ENCODE measurements at regions not wholly inside any gene's neighbourhood (a gene's known extent, or its start where the extent isn't known, plus 50 kb on each side); places are given as distances from the start of the nearest gene placed in this dataset.

DNA sequence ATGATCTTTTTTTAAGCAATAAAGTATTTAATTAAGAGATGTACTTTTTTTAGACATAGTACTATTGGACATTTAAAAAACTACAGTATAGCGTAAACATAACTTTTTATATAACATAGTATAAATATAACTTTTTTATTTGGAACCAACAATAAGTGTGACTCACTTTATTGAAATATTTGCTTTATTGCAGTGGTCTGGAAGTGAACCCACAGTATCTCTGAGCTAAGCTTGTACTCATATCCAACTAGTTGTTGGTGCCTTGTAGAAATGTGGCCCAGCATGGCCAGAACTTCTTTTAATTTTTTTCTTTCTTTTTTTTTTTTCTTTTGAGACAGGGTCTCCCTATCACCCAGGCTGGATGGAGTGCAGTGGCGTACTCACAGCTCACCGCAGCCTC is 61.5 kb upstream of the GALNT10 start:
- TF ChIP-seq, protein P1, sequence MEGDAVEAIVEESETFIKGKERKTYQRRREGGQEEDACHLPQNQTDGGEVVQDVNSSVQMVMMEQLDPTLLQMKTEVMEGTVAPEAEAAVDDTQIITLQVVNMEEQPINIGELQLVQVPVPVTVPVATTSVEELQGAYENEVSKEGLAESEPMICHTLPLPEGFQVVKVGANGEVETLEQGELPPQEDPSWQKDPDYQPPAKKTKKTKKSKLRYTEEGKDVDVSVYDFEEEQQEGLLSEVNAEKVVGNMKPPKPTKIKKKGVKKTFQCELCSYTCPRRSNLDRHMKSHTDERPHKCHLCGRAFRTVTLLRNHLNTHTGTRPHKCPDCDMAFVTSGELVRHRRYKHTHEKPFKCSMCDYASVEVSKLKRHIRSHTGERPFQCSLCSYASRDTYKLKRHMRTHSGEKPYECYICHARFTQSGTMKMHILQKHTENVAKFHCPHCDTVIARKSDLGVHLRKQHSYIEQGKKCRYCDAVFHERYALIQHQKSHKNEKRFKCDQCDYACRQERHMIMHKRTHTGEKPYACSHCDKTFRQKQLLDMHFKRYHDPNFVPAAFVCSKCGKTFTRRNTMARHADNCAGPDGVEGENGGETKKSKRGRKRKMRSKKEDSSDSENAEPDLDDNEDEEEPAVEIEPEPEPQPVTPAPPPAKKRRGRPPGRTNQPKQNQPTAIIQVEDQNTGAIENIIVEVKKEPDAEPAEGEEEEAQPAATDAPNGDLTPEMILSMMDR (tag by site-specific recombination; IDR thresholded peaks at IDR 0.05): no peak
- TF ChIP-seq ZNF76 (tag by site-specific recombination; IDR thresholded peaks at IDR 0.05; ENCODE audit: borderline replicate concordance, low read depth): no peak
- no peak for TF ChIP-seq ZNF221 (tag by site-specific recombination; IDR thresholded peaks at IDR 0.05; ENCODE audit: borderline replicate concordance)

Data from HEK293 (cell line).